Kidney (tissue), 13 donors: ENCODE measurements at regions not wholly inside any gene's neighbourhood (a gene's known extent, or its start where the extent isn't known, plus 50 kb on each side); places are given as distances from the start of the nearest gene placed in this dataset.
A peak's percentile ranks its signal among the peaks of the same experiment; 100 is the strongest.
"Not testable (repeated sequence)": the region's sequence is repeated elsewhere in the genome, so short reads cannot be mapped to it uniquely, and the experiment has no call there.

Source experiments
- DNase-seq, 5 donors: peaks; one replicate each; pipeline ENCODE4 v3.0.0-alpha.2; 2013 to 2020
- FAIRE-seq: peaks from 2 replicates; lab custom pipeline; 2012; peaks lifted over from hg19 to GRCh38; lab: Jason Lieb, UNC
- H3K27ac ChIP-seq, 2 donors: one replicate each; pipeline ENCODE4 v1.7.0; 2013; ENCODE audit warnings: low read depth in 2 of 2, low read length in 2 of 2, inconsistent platforms in 1 of 2
- H3K27me3 ChIP-seq: one replicate; pipeline ENCODE4 v1.7.1; 2013; ENCODE audit warnings: low read length, inconsistent platforms; ENCODE audit not compliant: control insufficient read depth, insufficient read depth
- H3K36me3 ChIP-seq, 3 donors: one replicate each; pipeline versions ENCODE4 v1.7.0 to v1.7.1; 2013; ENCODE audit warnings: low read length in 3 of 3, control low read depth in 1 of 3, inconsistent platforms in 1 of 3; ENCODE audit not compliant: insufficient read depth in 3 of 3, control insufficient read depth in 2 of 3
- H3K4me1 ChIP-seq, 3 donors: one replicate each; pipeline versions ENCODE4 v1.7.0 to v1.7.1; 2013; ENCODE audit warnings: low read length in 3 of 3, inconsistent platforms in 1 of 3, low read depth in 1 of 3; ENCODE audit not compliant: control insufficient read depth in 2 of 3, insufficient read depth in 2 of 3
- H3K4me3 ChIP-seq, 3 donors: one replicate each; pipeline versions ENCODE4 v1.7.0 to v1.8.1; 2013; ENCODE audit warnings: low read length in 3 of 3, control low read depth in 1 of 3, inconsistent platforms in 1 of 3
- H3K9ac ChIP-seq, 3 donors: one replicate each; pipeline versions ENCODE4 v1.7.0 to v1.7.1; 2013; ENCODE audit warnings: low read length in 3 of 3, control low read depth in 1 of 3, inconsistent platforms in 1 of 3
- H3K9me3 ChIP-seq, 3 donors: one replicate each; pipeline versions ENCODE4 v1.7.0 to v1.7.1; 2013; ENCODE audit warnings: low read length in 3 of 3, control low read depth in 1 of 3, inconsistent platforms in 1 of 3; ENCODE audit not compliant: control insufficient read depth in 2 of 3, insufficient read depth in 1 of 3
- CTCF ChIP-seq: IDR thresholded peaks from 3 replicates; pipeline ENCODE4 v1.5.1; 2012; ENCODE audit warnings: mild to moderate bottlenecking, moderate library complexity, borderline replicate concordance; ENCODE audit not compliant: insufficient read depth; ENCODE audit errors: extremely low read depth
- intact Hi-C: fragments of 100-400 bp; cut with DNase I; formaldehyde crosslinking; loops from one replicate; pipeline ENCODE4 v1.11.1; 2022
- donor health status: control.
- donor health status: control.
- donor health status: control.
- donor health status: control.
- donor health status: control.
- donor health status: DM: yes; HTN: yes; CAD: no.
- donor health status: Normal renal cell carcinoma (clear cell type).

- Histone ChIP-seq H3K9me3 (peaks cover 0 to 5% (median 5%) of the 10 kb centered on the region in 3 donors), H3K9ac (no peak overlapping the region), H3K27ac (no peak overlapping the region), H3K4me1 (no peaks in the 10 kb centered on the region), H3K36me3 (no peaks in the 10 kb centered on the region), H3K27me3 (no peaks in the 10 kb centered on the region), H3K4me3 (no peak overlapping the region)
- no peak for TF ChIP-seq CTCF
- DNase-seq = no peak
- FAIRE-seq = no peak
- intact Hi-C loops = no loop called here
Measured at GRCh38 chr5:97276474-97277120, 93.5 kb upstream of the RIOK2 start.

GRCh38 chr5:97281257-97281656 is 98.2 kb upstream of the RIOK2 start:
- Histone ChIP-seq H3K4me3 (no peak overlapping the region), H3K27ac (no peak overlapping the region), H3K9me3 (peaks cover 0 to 6% (median 0%) of the 10 kb centered on the region in 3 donors), H3K27me3 (no peaks in the 10 kb centered on the region), H3K36me3 (no peaks in the 10 kb centered on the region), H3K9ac (no peak overlapping the region), H3K4me1 (no peaks in the 10 kb centered on the region)
- intact Hi-C loops = no loop called here
- FAIRE-seq (no peak), DNase-seq (no peak)
- TF ChIP-seq CTCF = no peak

DNA sequence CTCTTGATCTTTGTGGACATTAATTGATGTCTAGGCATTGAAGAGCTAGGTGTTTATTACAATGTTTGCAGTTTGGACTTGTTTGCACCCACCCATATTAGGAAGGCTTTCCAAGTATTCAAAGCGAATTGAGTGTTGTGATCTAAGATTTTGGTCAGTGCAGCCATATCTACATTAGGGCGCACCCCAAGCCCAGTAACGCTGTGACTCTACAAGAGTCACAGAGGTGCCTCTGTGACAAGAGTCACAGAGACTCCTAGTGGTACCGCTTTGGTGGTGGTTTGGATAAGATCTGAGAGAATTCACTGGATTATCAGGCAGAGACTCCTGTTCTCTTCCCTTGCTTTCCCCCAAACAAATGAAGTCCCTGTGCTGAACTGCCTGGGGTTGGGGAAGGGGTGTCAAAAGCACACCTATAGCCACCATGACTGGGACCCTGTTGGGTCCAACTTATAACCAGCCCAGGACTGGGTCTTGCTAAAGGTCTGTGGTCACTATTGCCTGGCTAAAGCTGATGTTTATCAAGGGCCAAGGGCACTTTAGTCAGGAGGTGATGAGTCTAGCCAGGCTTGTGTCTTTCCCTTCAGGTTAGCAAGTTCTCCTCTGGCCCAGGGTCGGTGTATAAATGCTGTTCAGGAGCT is 114.1 kb upstream of the RIOK2 start:
- H3K27me3 ChIP-seq = no peaks in the 10 kb centered on the region
- no peaks in the 10 kb centered on the region for H3K9me3 ChIP-seq
- H3K4me1 ChIP-seq = no peaks in the 10 kb centered on the region
- TF ChIP-seq CTCF = no peak
- H3K4me3 ChIP-seq = no peak overlapping the region
- intact Hi-C loops = no loop called here
- DNase-seq (peak in 3 of 5 donors; percentile 56 to 67 (median 57)), FAIRE-seq (no peak)
- H3K36me3 ChIP-seq = no peaks in the 10 kb centered on the region
- H3K27ac ChIP-seq = no peak overlapping the region
- H3K9ac ChIP-seq = no peak overlapping the region

DNA sequence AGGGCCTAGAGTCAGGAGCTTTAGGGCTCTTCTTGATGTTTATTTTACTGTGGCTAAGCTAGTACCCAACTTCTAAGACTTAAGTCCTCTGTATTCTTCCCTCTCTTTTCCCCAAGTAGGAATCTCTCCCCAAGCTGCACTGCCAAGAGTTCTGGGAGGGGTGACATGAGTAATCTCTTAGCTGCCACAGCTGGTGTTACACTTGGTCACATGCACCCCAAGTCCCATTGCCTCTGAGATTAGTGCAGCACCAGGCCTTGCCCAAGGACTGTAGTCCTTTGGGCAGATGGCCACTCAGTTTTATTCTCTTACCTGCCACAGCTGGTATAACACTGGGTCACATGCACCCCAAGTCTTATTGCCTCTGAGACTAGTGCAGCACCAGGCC is 114.7 kb upstream of the RIOK2 start:
- DNase-seq (no peak), FAIRE-seq (no peak)
- H3K9me3 ChIP-seq = no peaks in the 10 kb centered on the region
- H3K36me3 ChIP-seq = no peaks in the 10 kb centered on the region
- H3K27ac ChIP-seq = no peak overlapping the region
- no peak overlapping the region for H3K4me3 ChIP-seq
- no peaks in the 10 kb centered on the region for H3K4me1 ChIP-seq
- intact Hi-C loops = no loop called here
- no peak for TF ChIP-seq CTCF
- H3K9ac ChIP-seq = no peak overlapping the region
- H3K27me3 ChIP-seq = no peaks in the 10 kb centered on the region

DNA sequence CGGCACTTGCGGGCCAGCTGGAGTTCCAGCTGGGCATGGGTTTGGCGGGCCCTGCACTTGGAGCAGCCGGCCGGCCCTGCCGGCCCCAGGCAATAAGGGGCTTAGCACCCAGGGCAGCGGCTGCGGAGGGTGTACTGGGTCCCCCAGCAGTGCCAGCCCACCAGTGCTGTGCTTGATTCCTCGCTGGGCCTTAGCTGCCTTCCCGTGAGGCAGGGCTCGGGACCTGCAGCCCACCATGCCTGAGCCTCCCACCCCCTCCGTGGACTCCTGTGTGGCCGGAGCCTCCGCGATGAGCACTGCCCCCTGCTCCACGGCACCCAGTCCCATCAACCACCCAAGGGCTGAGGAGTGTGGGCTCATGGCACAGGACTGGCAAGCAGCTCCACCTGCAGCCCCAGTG is 118.1 kb upstream of the RIOK2 start:
- intact Hi-C loops, H3K36me3 ChIP-seq, H3K27ac ChIP-seq, DNase-seq, FAIRE-seq, H3K9me3 ChIP-seq, H3K27me3 ChIP-seq, H3K4me3 ChIP-seq, H3K9ac ChIP-seq, H3K4me1 ChIP-seq: not testable (repeated sequence)
